ENCODE measurements at regions not wholly inside any gene's neighbourhood (a gene's known extent, or its start where the extent isn't known, plus 50 kb on each side); places are given as distances from the start of the nearest gene placed in this dataset.

- no peaks in the 10 kb centered on the region for H3K79me1 ChIP-seq (ENCODE audit: insufficient read depth, low read depth, low read length, poor library complexity, severe bottlenecking)
- no peak overlapping the region for H3K27ac ChIP-seq (ENCODE audit: insufficient read length, low read depth, low read length)
- H3K27ac Mint-ChIP-seq = no peak overlapping the region
- H2AK5ac ChIP-seq (ENCODE audit: insufficient read length, low read length) = no peak overlapping the region
- no peaks in the 10 kb centered on the region for H3K9me3 ChIP-seq (ENCODE audit: control insufficient read depth, low read depth, low read length)
- no CpG with 5 or more reads among the region's 1 CpG for WGBS (ENCODE audit: extremely low coverage, insufficient read length, low lambda C conversion rate)
- H3K9me3 Mint-ChIP-seq = peaks cover 8 to 9% of the 10 kb centered on the region in 2 experiments; a peak in 4 of 5 replicates
- H3K79me2 ChIP-seq (ENCODE audit: insufficient read depth, low read length) = no peaks in the 10 kb centered on the region
- no peaks in the 10 kb centered on the region for H3K27me3 ChIP-seq (ENCODE audit: insufficient read depth, low read length)
- H4K91ac ChIP-seq (ENCODE audit: insufficient read length, low read depth, low read length) = no peak overlapping the region
- H3K14ac ChIP-seq (ENCODE audit: insufficient read depth, low read length) = no peak overlapping the region
- no peak overlapping the region for H4K8ac ChIP-seq (replicated peaks; ENCODE audit: insufficient read length, low read depth, low read length)
- no peak overlapping the region for H3K18ac ChIP-seq (ENCODE audit: insufficient read length, low read depth, low read length)
- H3K23ac ChIP-seq (ENCODE audit: insufficient read length, low read depth, low read length) = no peak overlapping the region
- no peak overlapping the region for H3K56ac ChIP-seq (ENCODE audit: insufficient read length, low read depth, low read length)
- no peak for TF ChIP-seq CTCF (conservative IDR thresholded peaks at IDR 0.05)
- H2BK5ac ChIP-seq (ENCODE audit: insufficient read length, low read length) = no peak overlapping the region
- H2BK15ac ChIP-seq (ENCODE audit: low read depth, low read length) = no peak overlapping the region
- no peak overlapping the region for H3K4ac ChIP-seq (ENCODE audit: low read depth, low read length)
- no peak overlapping the region for H2BK20ac ChIP-seq (ENCODE audit: low read depth, low read length, poor library complexity, severe bottlenecking)
- H3K4me1 ChIP-seq (ENCODE audit: insufficient read depth, low read length) = no peaks in the 10 kb centered on the region
- H4K20me1 ChIP-seq (ENCODE audit: control insufficient read depth, insufficient read depth, insufficient read length) = no peaks in the 10 kb centered on the region
- H3K27me3 Mint-ChIP-seq (ENCODE audit: low read depth) = no peaks in the 10 kb centered on the region
- H2BK12ac ChIP-seq (ENCODE audit: insufficient read length, low read depth, low read length) = no peak overlapping the region
- H3T11ph ChIP-seq (ENCODE audit: low read length) = no peak overlapping the region
- DNase-seq = no peak
- peaks cover 0 to 5% (median 0%) of the 10 kb centered on the region in 3 experiments; a peak in 1 of 7 replicates for H3K36me3 Mint-ChIP-seq (ENCODE audit: insufficient read depth in 1 of 3, low read depth in 3 of 3)
- no peak overlapping the region for H2BK120ac ChIP-seq (ENCODE audit: low read depth, low read length, poor library complexity, severe bottlenecking)
- no peaks in the 10 kb centered on the region for H3K4me1 Mint-ChIP-seq
- H2AFZ ChIP-seq (ENCODE audit: low read length) = no peak overlapping the region
- H3K4me2 ChIP-seq (ENCODE audit: insufficient read depth, insufficient read length, low read length) = no peak overlapping the region
- H3K4me3 Mint-ChIP-seq = no peak overlapping the region
- no peak overlapping the region for H3K9ac ChIP-seq (ENCODE audit: extremely low read depth, insufficient read length, low read length)
- no peak overlapping the region for H4K5ac ChIP-seq (ENCODE audit: insufficient read length, low read depth, low read length)
- no peaks in the 10 kb centered on the region for H3K23me2 ChIP-seq (ENCODE audit: insufficient read length, low read depth, low read length, poor library complexity, severe bottlenecking)
Measured at GRCh38 chr18:61025596-61025995, 307.6 kb upstream of the CDH20 start.
